Common myeloid progenitor, CD34-positive (primary cell): ENCODE measurements at regions not wholly inside any gene's neighbourhood (a gene's known extent, or its start where the extent isn't known, plus 50 kb on each side); places are given as distances from the start of the nearest gene placed in this dataset.

Experiments used
- CTCF ChIA-PET: fragments of 350-600 bp; sonication (Branson Sonifier 250); formaldehyde crosslinking; loops from one replicate; lab custom pipeline; 2021; ENCODE audit warnings: antibody characterized with exemption; lab: Charles Lee
- POLR2A ChIA-PET: fragments of 350-600 bp; sonication (Branson Sonifier 250); formaldehyde crosslinking; loops from one replicate; lab custom pipeline; 2021; ENCODE audit warnings: antibody characterized with exemption; lab: Charles Lee
- DNase-seq, 3 donors: peaks; one replicate each; pipeline versions ENCODE4 v3.0.0 to v3.0.0-alpha.2; 2013
- H3K27ac ChIP-seq, 2 experiments: 1 replicate in 1 of 2; 2 replicates in 1 of 2; pipeline ENCODE4 v1.7.0; 2013; ENCODE audit warnings: inconsistent platforms in 2 of 2, low read length in 2 of 2, mild to moderate bottlenecking in 2 of 2, low read depth in 1 of 2, moderate library complexity in 1 of 2; ENCODE audit not compliant: severe bottlenecking in 2 of 2, insufficient read depth in 1 of 2, poor library complexity in 1 of 2
- H3K27me3 ChIP-seq, 5 experiments: replicated peaks in 2 of 5; 1 replicate in 3 of 5; 2 replicates in 2 of 5; pipeline versions ENCODE4 v1.6.1 to v1.7.0; 2013; ENCODE audit warnings: low read length in 4 of 5, mild to moderate bottlenecking in 2 of 5, moderate library complexity in 2 of 5, inconsistent platforms in 1 of 5; ENCODE audit not compliant: insufficient read depth in 5 of 5, control insufficient read depth in 4 of 5
- H3K36me3 ChIP-seq, 4 experiments: 1 replicate in 2 of 4; 2 replicates in 2 of 4; pipeline versions ENCODE4 v1.6.1 to v1.7.0; 2013; ENCODE audit warnings: low read length in 3 of 4, control low read depth in 1 of 4, mild to moderate bottlenecking in 1 of 4; ENCODE audit not compliant: control insufficient read depth in 4 of 4, insufficient read depth in 4 of 4
- H3K4me1 ChIP-seq, 4 experiments: 1 replicate in 3 of 4; 2 replicates in 1 of 4; pipeline versions ENCODE4 v1.6.1 to v1.7.1; 2013; ENCODE audit warnings: low read length in 3 of 4, mild to moderate bottlenecking in 3 of 4, control low read depth in 1 of 4, inconsistent platforms in 1 of 4, moderate library complexity in 1 of 4; ENCODE audit not compliant: control insufficient read depth in 4 of 4, insufficient read depth in 4 of 4; ENCODE audit errors: control extremely low read depth in 1 of 4
- H3K4me3 ChIP-seq, 7 experiments: 1 replicate in 4 of 7; 2 replicates in 3 of 7; pipeline versions ENCODE4 v1.5.1 to v1.7.0; 2013; ENCODE audit warnings: mild to moderate bottlenecking in 7 of 7, low read length in 6 of 7, moderate library complexity in 6 of 7, inconsistent platforms in 2 of 7, low read depth in 2 of 7, control low read depth in 1 of 7; ENCODE audit not compliant: insufficient read depth in 4 of 7, control insufficient read depth in 1 of 7; ENCODE audit errors: extremely low read depth in 1 of 7
- H3K9me3 ChIP-seq, 5 experiments: 1 replicate in 4 of 5; 2 replicates in 1 of 5; pipeline versions ENCODE4 v1.6.1 to v1.7.1; 2013; ENCODE audit warnings: low read length in 4 of 5, mild to moderate bottlenecking in 2 of 5, inconsistent platforms in 1 of 5, low read depth in 1 of 5, moderate library complexity in 1 of 5; ENCODE audit not compliant: control insufficient read depth in 4 of 5, insufficient read depth in 2 of 5; ENCODE audit errors: control extremely low read depth in 1 of 5
- WGBS: methylation state at CpG from one replicate; pipeline ENCODE4 v1.1.5; 2013; ENCODE audit not compliant: insufficient coverage; 5-methylcytosine and 5-hydroxymethylcytosine counted together

DNA sequence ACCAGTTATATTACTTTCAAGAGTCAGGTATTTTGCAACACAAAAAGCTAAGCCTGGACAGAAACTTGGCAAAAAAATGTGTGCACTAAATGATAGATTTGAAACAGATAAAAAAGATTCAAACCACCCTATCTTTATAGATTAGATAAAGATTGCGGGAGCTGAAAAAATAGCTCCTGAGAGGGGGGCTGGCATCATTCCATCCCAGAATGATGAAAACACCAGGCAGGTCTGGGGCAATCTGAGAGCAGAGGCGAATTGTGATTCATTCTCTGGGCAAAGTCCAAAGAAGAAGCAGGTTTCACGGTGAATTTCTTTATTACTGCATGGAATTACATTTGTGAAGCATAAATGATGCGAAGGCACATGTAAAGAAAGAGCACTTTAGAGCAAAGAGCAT lies 168.5 kb upstream of the DMD start:
- Histone ChIP-seq H3K36me3 (no peaks in the 10 kb centered on the region), H3K4me1 (no peaks in the 10 kb centered on the region), H3K9me3 (no peaks in the 10 kb centered on the region), H3K4me3 (no peak overlapping the region), H3K27me3 (no peaks in the 10 kb centered on the region), H3K27ac (no peak overlapping the region)
- no peak for DNase-seq
- ChIA-PET CTCF (no interaction called here), POLR2A (no interaction called here)
- WGBS: 70% methylated on average over 2 of the region's 4 CpGs

- POLR2A ChIA-PET: no interaction called here
- Histone ChIP-seq H3K27ac (no peak overlapping the region), H3K9me3 (no peaks in the 10 kb centered on the region), H3K4me3 (no peak overlapping the region), H3K4me1 (no peaks in the 10 kb centered on the region), H3K27me3 (no peaks in the 10 kb centered on the region), H3K36me3 (no peaks in the 10 kb centered on the region)
- CTCF ChIA-PET: no interaction called here
- no peak for DNase-seq
- WGBS: 63% methylated on average over 3 of the region's 3 CpGs
These were observed 146.3 kb upstream of the DMD start for GRCh38 chrX:33357606-33358005.

GRCh38 chrX:33339219-33339618 lies 127.9 kb upstream of the DMD start:
- H3K27me3 ChIP-seq: no peaks in the 10 kb centered on the region
- no peaks in the 10 kb centered on the region for H3K4me1 ChIP-seq
- no peak overlapping the region for H3K4me3 ChIP-seq
- ChIA-PET POLR2A (no interaction called here), CTCF (no interaction called here)
- H3K9me3 ChIP-seq: no peaks in the 10 kb centered on the region
- no peak for DNase-seq
- H3K36me3 ChIP-seq: no peaks in the 10 kb centered on the region
- H3K27ac ChIP-seq: no peak overlapping the region
- WGBS: 51% methylated on average over 9 of the region's 9 CpGs

DNA sequence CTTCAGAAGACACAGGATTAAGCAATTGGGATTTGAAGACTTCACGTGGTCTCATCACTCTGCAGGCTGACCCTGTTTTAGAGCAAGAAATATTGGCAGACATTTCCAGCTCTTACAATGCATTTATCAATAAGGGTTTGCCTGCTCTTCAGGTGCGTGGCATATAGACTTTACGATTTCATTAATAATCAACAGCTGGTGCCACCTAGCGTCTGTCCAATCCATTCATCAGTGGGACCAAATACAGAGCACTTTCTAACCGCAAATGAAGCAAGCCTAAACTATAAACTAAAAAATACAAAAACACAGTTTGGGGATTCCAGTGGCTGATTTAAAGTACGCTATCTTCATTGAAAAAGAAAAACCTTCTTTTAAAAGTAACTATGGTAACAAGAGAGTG lies 125.4 kb upstream of the DMD start:
- Histone ChIP-seq H3K4me3 (no peak overlapping the region), H3K9me3 (no peaks in the 10 kb centered on the region), H3K36me3 (no peaks in the 10 kb centered on the region), H3K4me1 (no peaks in the 10 kb centered on the region), H3K27me3 (no peaks in the 10 kb centered on the region), H3K27ac (no peak overlapping the region)
- POLR2A ChIA-PET: no interaction called here
- DNase-seq: peak in 1 of 3 donors; percentile 1
- WGBS: 14% methylated on average over 4 of the region's 6 CpGs
- CTCF ChIA-PET: interaction anchor here (1.4 kb wide), 1 partner anchor 15 kb away, joined by 4 read pairs; no protein-coding TSS in a partner anchor

DNA sequence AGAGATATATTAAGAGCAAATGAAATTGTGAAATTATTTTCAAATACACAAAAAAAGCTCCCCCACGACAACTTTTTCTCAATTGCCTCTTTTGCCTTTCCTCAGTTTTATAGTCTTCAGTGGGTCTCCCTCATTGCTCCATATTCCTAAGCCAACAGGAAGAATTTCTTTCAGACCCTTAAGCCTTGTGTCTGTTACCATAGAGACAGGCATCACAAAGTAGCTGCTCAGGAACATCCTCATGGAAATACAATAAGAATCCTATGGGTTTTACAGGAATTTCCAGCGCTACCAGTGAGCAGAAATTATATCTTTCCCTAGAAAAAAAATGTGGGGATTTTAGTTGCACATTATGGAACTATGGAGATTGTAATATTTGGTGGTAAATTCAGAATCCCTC lies 121.9 kb upstream of the DMD start:
- Histone ChIP-seq H3K27ac (no peak overlapping the region), H3K9me3 (no peaks in the 10 kb centered on the region), H3K4me1 (no peaks in the 10 kb centered on the region), H3K27me3 (no peaks in the 10 kb centered on the region), H3K36me3 (no peaks in the 10 kb centered on the region), H3K4me3 (no peak overlapping the region)
- ChIA-PET POLR2A (no interaction called here), CTCF (no interaction called here)
- 57% methylated on average over 1 of the region's 2 CpGs for WGBS
- no peak for DNase-seq

DNA sequence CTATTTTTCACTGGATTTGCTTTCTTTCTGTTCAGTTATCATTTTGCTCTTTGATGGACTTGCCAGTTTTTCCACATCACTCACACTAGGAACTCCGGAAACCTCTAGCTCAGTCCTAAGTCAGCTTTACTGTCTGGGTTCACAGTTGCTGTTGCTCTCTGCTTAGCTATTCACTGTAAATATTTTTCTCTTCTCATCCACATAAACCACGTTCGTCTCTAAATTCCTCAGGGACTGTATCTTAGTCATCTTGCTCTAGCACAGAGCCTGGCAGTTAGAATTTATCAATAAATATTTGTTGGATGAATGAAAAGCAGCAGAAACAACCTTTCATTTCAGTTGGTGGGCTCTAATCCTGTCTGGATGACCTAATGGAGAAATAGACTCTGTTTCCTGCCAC lies 119.4 kb upstream of the DMD start:
- CTCF ChIA-PET: no interaction called here
- no peak for DNase-seq
- Histone ChIP-seq H3K27ac (no peak overlapping the region), H3K36me3 (no peaks in the 10 kb centered on the region), H3K9me3 (no peaks in the 10 kb centered on the region), H3K27me3 (no peaks in the 10 kb centered on the region), H3K4me1 (no peaks in the 10 kb centered on the region), H3K4me3 (no peak overlapping the region)
- whole genome bisulfite sequencing: 100% methylated on average over 1 of the region's 3 CpGs
- POLR2A ChIA-PET: no interaction called here

- CTCF ChIA-PET: no interaction called here
- peaks cover 0 to 2% (median 0%) of the 10 kb centered on the region in 5 experiments for H3K27me3 ChIP-seq
- no peaks in the 10 kb centered on the region for H3K4me1 ChIP-seq
- H3K36me3 ChIP-seq: no peaks in the 10 kb centered on the region
- WGBS: 83% methylated on average over 2 of the region's 2 CpGs
- POLR2A ChIA-PET: no interaction called here
- H3K27ac ChIP-seq: no peak overlapping the region
- no peak overlapping the region for H3K4me3 ChIP-seq
- no peaks in the 10 kb centered on the region for H3K9me3 ChIP-seq
- no peak for DNase-seq
These were observed 112.8 kb upstream of the DMD start for GRCh38 chrX:33324099-33324498.
